GM23338 (cell line): ENCODE measurements at regions not wholly inside any gene's neighbourhood (a gene's known extent, or its start where the extent isn't known, plus 50 kb on each side); places are given as distances from the start of the nearest gene placed in this dataset.

ENCODE experiments used
- CREB1 ChIP-seq: fragments of 250-450 bp; sonication (Bioruptor Pico); IDR thresholded peaks from 2 replicates; pipeline ENCODE4 v1.5.0; 2020; ENCODE audit warnings: low read depth, mild to moderate bottlenecking, moderate library complexity
- ETS1 ChIP-seq: IDR thresholded peaks from 2 replicates; pipeline ENCODE4 v1.6.1; 2016; ENCODE audit warnings: antibody characterized with exemption
- EZH2 ChIP-seq: fragments of 200-600 bp; sonication (generic); IDR thresholded peaks from one replicate; pipeline ENCODE4 v1.8.0; 2017; ENCODE audit warnings: antibody characterized with exemption, mild to moderate bottlenecking, low read depth; ENCODE audit not compliant: unreplicated experiment
- EZH2phosphoT487 ChIP-seq: fragments of 200-600 bp; sonication (generic); IDR thresholded peaks from one replicate; pipeline ENCODE4 v1.8.1; 2018; ENCODE audit warnings: antibody characterized with exemption; ENCODE audit not compliant: unreplicated experiment
- NANOG ChIP-seq: IDR thresholded peaks from 2 replicates; pipeline ENCODE4 v1.6.1; 2016; ENCODE audit warnings: antibody characterized with exemption, borderline replicate concordance
- POLR2AphosphoS5 ChIP-seq: IDR thresholded peaks from 2 replicates; pipeline ENCODE4 v1.6.1; 2016; ENCODE audit warnings: antibody characterized with exemption, low read depth
- REST ChIP-seq: IDR thresholded peaks from one replicate; pipeline ENCODE4 v1.6.1; 2018; ENCODE audit warnings: antibody characterized with exemption; ENCODE audit not compliant: unreplicated experiment
- STAT1 ChIP-seq: IDR thresholded peaks from one replicate; pipeline ENCODE4 v1.6.1; 2016; ENCODE audit warnings: antibody characterized with exemption; ENCODE audit not compliant: unreplicated experiment
- ZNF114 ChIP-seq: fragments of 250-450 bp; sonication (Bioruptor Pico); IDR thresholded peaks from 2 replicates; pipeline ENCODE4 v1.5.0; 2020; ENCODE audit warnings: mild to moderate bottlenecking, moderate library complexity
- ZNF331 ChIP-seq: fragments of 250-450 bp; sonication (Bioruptor Pico); IDR thresholded peaks from 2 replicates; pipeline ENCODE4 v1.5.0; 2020; ENCODE audit warnings: low read depth, mild to moderate bottlenecking, moderate library complexity
- TF ChIP-seq, protein P1 (sequence below): fragments of 250-450 bp; sonication (Bioruptor Pico); IDR thresholded peaks from 2 replicates; pipeline ENCODE4 v1.5.0; 2020; ENCODE audit warnings: mild to moderate bottlenecking, moderate library complexity

DNA sequence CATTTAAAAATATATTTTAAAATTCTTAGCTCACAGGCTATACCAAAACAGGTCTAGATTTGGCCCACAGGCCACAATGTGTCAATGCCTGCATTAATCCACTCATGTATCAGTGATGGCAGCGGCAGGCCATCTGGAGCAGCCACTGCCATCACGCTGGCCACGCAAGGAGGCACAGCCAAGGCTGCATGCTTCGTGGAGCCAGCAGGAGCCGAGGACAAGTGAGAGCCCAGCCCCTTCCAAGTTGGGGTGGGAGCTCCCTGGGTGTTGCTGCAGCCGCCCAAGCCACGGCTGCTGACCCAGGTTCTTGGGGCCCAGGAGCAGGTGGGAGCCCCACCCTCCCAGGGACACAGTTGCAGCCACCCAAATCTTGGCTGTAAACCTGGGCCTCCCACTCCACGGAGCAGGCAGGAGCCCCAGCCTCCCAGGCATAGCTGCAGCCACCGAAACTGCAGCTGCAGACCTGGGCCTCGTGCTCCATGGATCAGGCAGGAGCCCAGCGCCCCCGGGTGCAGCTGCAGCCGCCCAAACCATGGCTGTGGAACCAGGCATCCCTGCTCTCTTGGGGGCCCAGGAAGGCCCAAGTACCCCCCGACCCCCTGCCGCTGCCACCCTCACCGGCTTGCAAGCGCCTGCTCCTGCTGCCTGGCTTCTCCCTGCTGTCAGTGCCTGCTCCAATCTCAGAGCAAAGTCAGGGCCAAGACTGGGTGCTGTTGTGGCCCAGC lies 87.3 kb upstream of the CACUL1 start (continued):
- TF ChIP-seq, protein P1, sequence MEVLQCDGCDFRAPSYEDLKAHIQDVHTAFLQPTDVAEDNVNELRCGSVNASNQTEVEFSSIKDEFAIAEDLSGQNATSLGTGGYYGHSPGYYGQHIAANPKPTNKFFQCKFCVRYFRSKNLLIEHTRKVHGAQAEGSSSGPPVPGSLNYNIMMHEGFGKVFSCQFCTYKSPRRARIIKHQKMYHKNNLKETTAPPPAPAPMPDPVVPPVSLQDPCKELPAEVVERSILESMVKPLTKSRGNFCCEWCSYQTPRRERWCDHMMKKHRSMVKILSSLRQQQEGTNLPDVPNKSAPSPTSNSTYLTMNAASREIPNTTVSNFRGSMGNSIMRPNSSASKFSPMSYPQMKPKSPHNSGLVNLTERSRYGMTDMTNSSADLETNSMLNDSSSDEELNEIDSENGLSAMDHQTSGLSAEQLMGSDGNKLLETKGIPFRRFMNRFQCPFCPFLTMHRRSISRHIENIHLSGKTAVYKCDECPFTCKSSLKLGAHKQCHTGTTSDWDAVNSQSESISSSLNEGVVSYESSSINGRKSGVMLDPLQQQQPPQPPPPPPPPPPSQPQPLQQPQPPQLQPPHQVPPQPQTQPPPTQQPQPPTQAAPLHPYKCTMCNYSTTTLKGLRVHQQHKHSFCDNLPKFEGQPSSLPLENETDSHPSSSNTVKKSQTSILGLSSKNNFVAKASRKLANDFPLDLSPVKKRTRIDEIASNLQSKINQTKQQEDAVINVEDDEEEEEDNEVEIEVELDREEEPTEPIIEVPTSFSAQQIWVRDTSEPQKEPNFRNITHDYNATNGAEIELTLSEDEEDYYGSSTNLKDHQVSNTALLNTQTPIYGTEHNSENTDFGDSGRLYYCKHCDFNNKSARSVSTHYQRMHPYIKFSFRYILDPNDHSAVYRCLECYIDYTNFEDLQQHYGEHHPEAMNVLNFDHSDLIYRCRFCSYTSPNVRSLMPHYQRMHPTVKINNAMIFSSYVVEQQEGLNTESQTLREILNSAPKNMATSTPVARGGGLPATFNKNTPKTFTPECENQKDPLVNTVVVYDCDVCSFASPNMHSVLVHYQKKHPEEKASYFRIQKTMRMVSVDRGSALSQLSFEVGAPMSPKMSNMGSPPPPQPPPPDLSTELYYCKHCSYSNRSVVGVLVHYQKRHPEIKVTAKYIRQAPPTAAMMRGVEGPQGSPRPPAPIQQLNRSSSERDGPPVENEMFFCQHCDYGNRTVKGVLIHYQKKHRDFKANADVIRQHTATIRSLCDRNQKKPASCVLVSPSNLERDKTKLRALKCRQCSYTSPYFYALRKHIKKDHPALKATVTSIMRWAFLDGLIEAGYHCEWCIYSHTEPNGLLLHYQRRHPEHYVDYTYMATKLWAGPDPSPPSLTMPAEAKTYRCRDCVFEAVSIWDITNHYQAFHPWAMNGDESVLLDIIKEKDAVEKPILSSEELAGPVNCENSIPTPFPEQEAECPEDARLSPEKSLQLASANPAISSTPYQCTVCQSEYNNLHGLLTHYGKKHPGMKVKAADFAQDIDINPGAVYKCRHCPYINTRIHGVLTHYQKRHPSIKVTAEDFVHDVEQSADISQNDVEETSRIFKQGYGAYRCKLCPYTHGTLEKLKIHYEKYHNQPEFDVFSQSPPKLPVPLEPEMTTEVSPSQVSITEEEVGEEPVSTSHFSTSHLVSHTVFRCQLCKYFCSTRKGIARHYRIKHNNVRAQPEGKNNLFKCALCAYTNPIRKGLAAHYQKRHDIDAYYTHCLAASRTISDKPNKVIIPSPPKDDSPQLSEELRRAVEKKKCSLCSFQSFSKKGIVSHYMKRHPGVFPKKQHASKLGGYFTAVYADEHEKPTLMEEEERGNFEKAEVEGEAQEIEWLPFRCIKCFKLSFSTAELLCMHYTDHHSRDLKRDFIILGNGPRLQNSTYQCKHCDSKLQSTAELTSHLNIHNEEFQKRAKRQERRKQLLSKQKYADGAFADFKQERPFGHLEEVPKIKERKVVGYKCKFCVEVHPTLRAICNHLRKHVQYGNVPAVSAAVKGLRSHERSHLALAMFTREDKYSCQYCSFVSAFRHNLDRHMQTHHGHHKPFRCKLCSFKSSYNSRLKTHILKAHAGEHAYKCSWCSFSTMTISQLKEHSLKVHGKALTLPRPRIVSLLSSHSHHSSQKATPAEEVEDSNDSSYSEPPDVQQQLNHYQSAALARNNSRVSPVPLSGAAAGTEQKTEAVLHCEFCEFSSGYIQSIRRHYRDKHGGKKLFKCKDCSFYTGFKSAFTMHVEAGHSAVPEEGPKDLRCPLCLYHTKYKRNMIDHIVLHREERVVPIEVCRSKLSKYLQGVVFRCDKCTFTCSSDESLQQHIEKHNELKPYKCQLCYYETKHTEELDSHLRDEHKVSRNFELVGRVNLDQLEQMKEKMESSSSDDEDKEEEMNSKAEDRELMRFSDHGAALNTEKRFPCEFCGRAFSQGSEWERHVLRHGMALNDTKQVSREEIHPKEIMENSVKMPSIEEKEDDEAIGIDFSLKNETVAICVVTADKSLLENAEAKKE (CRISPR knock-in tag): no peak
- TF ChIP-seq POLR2AphosphoS5 (no peak), ZNF114 (no peak), REST (no peak), CREB1 (CRISPR knock-in tag) (no peak), ETS1 (no peak), EZH2phosphoT487 (no peak), STAT1 (no peak), NANOG (no peak), ZNF331 (CRISPR knock-in tag) (no peak), EZH2 (no peak)
